ENCODE measurements at regions not wholly inside any gene's neighbourhood (a gene's known extent, or its start where the extent isn't known, plus 50 kb on each side); places are given as distances from the start of the nearest gene placed in this dataset.
"Not testable (repeated sequence)": the region's sequence is repeated elsewhere in the genome, so short reads cannot be mapped to it uniquely, and the experiment has no call there.

GRCh38 chr7:16933296-16934279, 51.8 kb upstream of the AGR3 start:
- DNase-seq (ENCODE audit: low read depth), result no peak
- no peak overlapping the region for H3K4me3 ChIP-seq (ENCODE audit: low read depth, low read length)

- no peak for DNase-seq (ENCODE audit: low read depth)
- no peak overlapping the region for H3K4me3 ChIP-seq (ENCODE audit: low read depth, low read length)
Measured at GRCh38 chr7:16934722-16935340, 53.0 kb upstream of the AGR3 start.

GRCh38 chr7:16935341-16935735, 53.6 kb upstream of the AGR3 start:
- no peak for DNase-seq (ENCODE audit: low read depth)
- H3K4me3 ChIP-seq (ENCODE audit: low read depth, low read length), result no peak overlapping the region

- no peak for DNase-seq (ENCODE audit: low read depth)
- H3K4me3 ChIP-seq (ENCODE audit: low read depth, low read length), result no peak overlapping the region
Measured at GRCh38 chr7:16936626-16937422, 55.0 kb upstream of the AGR3 start.

GRCh38 chr7:16939161-16939560, 57.4 kb upstream of the AGR3 start:
- no peak overlapping the region for H3K4me3 ChIP-seq (ENCODE audit: low read depth, low read length)
- DNase-seq (ENCODE audit: low read depth), result no peak

GRCh38 chr7:16940776-16941175, 59.0 kb upstream of the AGR3 start:
- H3K4me3 ChIP-seq (ENCODE audit: low read depth, low read length), result no peak overlapping the region
- no peak for DNase-seq (ENCODE audit: low read depth)

- DNase-seq (ENCODE audit: low read depth), result no peak
- no peak overlapping the region for H3K4me3 ChIP-seq (ENCODE audit: low read depth, low read length)
Measured at GRCh38 chr7:16942929-16943509, 61.2 kb upstream of the AGR3 start.

- no peak overlapping the region for H3K4me3 ChIP-seq (ENCODE audit: low read depth, low read length)
- no peak for DNase-seq (ENCODE audit: low read depth)
Measured at GRCh38 chr7:16944936-16945335, 63.2 kb upstream of the AGR3 start.

GRCh38 chr7:16945372-16945771, 63.6 kb upstream of the AGR3 start:
- DNase-seq (ENCODE audit: low read depth), result no peak
- H3K4me3 ChIP-seq (ENCODE audit: low read depth, low read length), result no peak overlapping the region

- H3K4me3 ChIP-seq (ENCODE audit: low read depth, low read length); DNase-seq (ENCODE audit: low read depth): not testable (repeated sequence)
Measured at GRCh38 chr7:16948110-16948509, 66.3 kb upstream of the AGR3 start.

- no peak overlapping the region for H3K4me3 ChIP-seq (ENCODE audit: low read depth, low read length)
- no peak for DNase-seq (ENCODE audit: low read depth)
Measured at GRCh38 chr7:16951483-16952080, 69.8 kb upstream of the AGR3 start.

- no peak overlapping the region for H3K4me3 ChIP-seq (ENCODE audit: low read depth, low read length)
- DNase-seq (ENCODE audit: low read depth), result peak; percentile 18
Measured at GRCh38 chr7:16954321-16954720, 72.5 kb upstream of the AGR3 start.

GRCh38 chr7:16958724-16959123, 76.9 kb upstream of the AGR3 start:
- no peak overlapping the region for H3K4me3 ChIP-seq (ENCODE audit: low read depth, low read length)
- no peak for DNase-seq (ENCODE audit: low read depth)

- no peak for DNase-seq (ENCODE audit: low read depth)
- no peak overlapping the region for H3K4me3 ChIP-seq (ENCODE audit: low read depth, low read length)
Measured at GRCh38 chr7:16960337-16960965, 78.7 kb upstream of the AGR3 start.

GRCh38 chr7:16961641-16962040, 79.9 kb upstream of the AGR3 start:
- H3K4me3 ChIP-seq (ENCODE audit: low read depth, low read length), result no peak overlapping the region
- peak; percentile 33 for DNase-seq (ENCODE audit: low read depth)

- no peak overlapping the region for H3K4me3 ChIP-seq (ENCODE audit: low read depth, low read length)
- DNase-seq (ENCODE audit: low read depth), result no peak
Measured at GRCh38 chr7:16963044-16963443, 81.3 kb upstream of the AGR3 start.

GRCh38 chr7:16965697-16966096, 83.9 kb upstream of the AGR3 start:
- DNase-seq (ENCODE audit: low read depth); H3K4me3 ChIP-seq (ENCODE audit: low read depth, low read length): not testable (repeated sequence)

GRCh38 chr7:16967300-16967811, 85.6 kb upstream of the AGR3 start:
- H3K4me3 ChIP-seq (ENCODE audit: low read depth, low read length), result no peak overlapping the region
- DNase-seq (ENCODE audit: low read depth), result peak; percentile 85

All from skeletal muscle cell (primary cell).